B cell (primary cell): ENCODE measurements at regions not wholly inside any gene's neighbourhood (a gene's known extent, or its start where the extent isn't known, plus 50 kb on each side); places are given as distances from the start of the nearest gene placed in this dataset.

Experiments used
- ATAC-seq: fragments of 200-7000 bp; cut with Tn5 transposase; one replicate; pipeline ENCODE4 v1.10.0; 2021; ENCODE audit warnings: low read depth, mild to moderate bottlenecking, moderate number of reproducible peaks, moderate library complexity
- CTCF ChIA-PET: fragments of 350-600 bp; sonication (Branson Sonifier 250); formaldehyde crosslinking; loops from one replicate; lab custom pipeline; 2021; ENCODE audit warnings: antibody characterized with exemption, inconsistent platforms; lab: Charles Lee
- POLR2A ChIA-PET: fragments of 350-600 bp; sonication (Branson Sonifier 250); formaldehyde crosslinking; loops from one replicate; lab custom pipeline; 2021; ENCODE audit warnings: antibody characterized with exemption; lab: Charles Lee
- DNase-seq: peaks from one replicate; pipeline ENCODE4 v3.0.0; 2013
- H2AFZ ChIP-seq: 2 replicates; pipeline ENCODE4 v1.6.1; 2012; ENCODE audit warnings: mild to moderate bottlenecking, low read depth, low read length; ENCODE audit not compliant: insufficient read depth, poor library complexity, severe bottlenecking
- H3K27ac ChIP-seq, 2 donors: 1 replicate in 1 of 2; 2 replicates in 1 of 2; pipeline ENCODE4 v1.5.1; 2012 to 2013; ENCODE audit warnings: low read length in 2 of 2, mild to moderate bottlenecking in 2 of 2, moderate library complexity in 1 of 2
- H3K27me3 ChIP-seq, 4 experiments: fragments of 200-600 bp in 1 of 4; sonication (generic) in 1 of 4; replicated peaks in 1 of 4; 1 replicate in 2 of 4; 2 replicates in 2 of 4; pipeline versions ENCODE4 v1.6.1 to v1.7.0; 2013 to 2016; ENCODE audit warnings: low read length in 3 of 4, mild to moderate bottlenecking in 2 of 4, mixed read lengths in 1 of 4, moderate library complexity in 1 of 4; ENCODE audit not compliant: insufficient read depth in 4 of 4, control insufficient read depth in 3 of 4; ENCODE audit errors: control extremely low read depth in 1 of 4
- H3K36me3 ChIP-seq, 2 experiments: replicated peaks in 1 of 2; 1 replicate in 1 of 2; 2 replicates in 1 of 2; pipeline versions ENCODE4 v1.6.1 to v1.7.1; 2013; ENCODE audit warnings: low read length in 1 of 2; ENCODE audit not compliant: insufficient read depth in 2 of 2, control insufficient read depth in 1 of 2; ENCODE audit errors: control extremely low read depth in 1 of 2, extremely low read depth in 1 of 2
- H3K4me1 ChIP-seq, 2 donors: fragments of 200-600 bp in 1 of 2; sonication (generic) in 1 of 2; 1 replicate in 1 of 2; 2 replicates in 1 of 2; pipeline versions ENCODE4 v1.5.1 to v1.6.1; 2013 to 2017; ENCODE audit warnings: low read length in 2 of 2; ENCODE audit not compliant: control insufficient read depth in 2 of 2, insufficient read depth in 2 of 2
- H3K4me2 ChIP-seq: replicated peaks from 2 replicates; pipeline ENCODE3; 2012; ENCODE audit warnings: mild to moderate bottlenecking, low read depth, low read length; ENCODE audit not compliant: poor library complexity, severe bottlenecking
- H3K4me3 ChIP-seq, 5 experiments: fragments of 200-600 bp in 1 of 5; sonication (generic) in 1 of 5; 1 replicate in 3 of 5; 2 replicates in 2 of 5; pipeline versions ENCODE4 v1.5.1 to v1.7.0; 2011 to 2016; ENCODE audit warnings: low read length in 4 of 5, mild to moderate bottlenecking in 4 of 5, low read depth in 2 of 5, control low read depth in 1 of 5, moderate library complexity in 1 of 5; ENCODE audit not compliant: insufficient read depth in 1 of 5; ENCODE audit errors: control extremely low read depth in 1 of 5, extremely low read depth in 1 of 5
- H3K79me2 ChIP-seq: fragments of 200-600 bp; sonication (generic); one replicate; pipeline ENCODE4 v1.6.0; 2016; ENCODE audit warnings: low read length; ENCODE audit not compliant: control insufficient read depth, insufficient read depth
- H3K9ac ChIP-seq: fragments of 200-600 bp; sonication (generic); 2 replicates; pipeline ENCODE4 v1.6.1; 2017; ENCODE audit warnings: mild to moderate bottlenecking, low read length, moderate library complexity
- H3K9me3 ChIP-seq, 3 donors: one replicate each; pipeline versions ENCODE4 v1.6.1 to v1.7.1; 2013; ENCODE audit warnings: low read length in 2 of 3; ENCODE audit not compliant: control insufficient read depth in 2 of 3, insufficient read depth in 1 of 3; ENCODE audit errors: control extremely low read depth in 1 of 3
- H4K20me1 ChIP-seq: 2 replicates; pipeline ENCODE4 v1.6.0; 2012; ENCODE audit warnings: mild to moderate bottlenecking, low read length; ENCODE audit not compliant: insufficient read depth, control insufficient read depth, poor library complexity, severe bottlenecking
- H3K27ac Mint-ChIP-seq: one replicate; pipeline ENCODE4 v1.8.0; 2021; ENCODE audit warnings: mixed read lengths
- H3K27me3 Mint-ChIP-seq: one replicate; pipeline ENCODE4 v1.8.0; 2021; ENCODE audit warnings: mixed read lengths
- H3K4me1 Mint-ChIP-seq: one replicate; pipeline ENCODE4 v1.8.0; 2021; ENCODE audit warnings: mixed read lengths
- H3K4me3 Mint-ChIP-seq: one replicate; pipeline ENCODE4 v1.8.0; 2021; ENCODE audit warnings: mixed read lengths
- H3K9me3 Mint-ChIP-seq: one replicate; pipeline ENCODE4 v1.8.0; 2022; ENCODE audit warnings: mixed read lengths; ENCODE audit not compliant: insufficient read depth
- EZH2 ChIP-seq: IDR thresholded peaks from 2 replicates; pipeline ENCODE4 v1.6.1; 2012; ENCODE audit warnings: borderline replicate concordance, low read depth, mild to moderate bottlenecking, moderate library complexity, low read length; ENCODE audit not compliant: insufficient read depth, poor library complexity, severe bottlenecking
- WGBS: methylation state at CpG from one replicate; pipeline ENCODE4 v1.1.5; 2013; ENCODE audit warnings: missing lambda C conversion rate; ENCODE audit not compliant: insufficient coverage; 5-methylcytosine and 5-hydroxymethylcytosine counted together
- intact Hi-C: fragments of 100-400 bp; cut with micrococcal nuclease; formaldehyde crosslinking; loops from one replicate; pipeline ENCODE4 v1.10.0; 2022
- TF ChIP-seq, protein P1 (sequence below): fragments of 200-600 bp; IDR thresholded peaks from one replicate; pipeline ENCODE4 v1.8.0; 2022; ENCODE audit warnings: antibody characterized with exemption, mild to moderate bottlenecking

- POLR2A ChIA-PET = no interaction called here
- H3K27me3 ChIP-seq = no peaks in the 10 kb centered on the region
Measured at GRCh38 chr6:148053796-148054195, 288.8 kb upstream of the SASH1 start.

GRCh38 chr6:148054219-148054618, 288.4 kb upstream of the SASH1 start:
- POLR2A ChIA-PET = no interaction called here
- Mint-ChIP-seq H3K4me3 (no peak overlapping the region), H3K9me3 (peaks cover under 1% of the 10 kb centered on the region), H3K4me1 (no peaks in the 10 kb centered on the region), H3K27ac (no peak overlapping the region), H3K27me3 (no peaks in the 10 kb centered on the region)
- TF ChIP-seq EZH2 = no peak
- Histone ChIP-seq H3K9ac (no peak overlapping the region), H3K4me1 (no peaks in the 10 kb centered on the region), H2AFZ (no peak overlapping the region), H3K79me2 (no peaks in the 10 kb centered on the region), H3K36me3 (no peaks in the 10 kb centered on the region), H3K27me3 (no peaks in the 10 kb centered on the region), H3K27ac (no peak overlapping the region), H4K20me1 (no peaks in the 10 kb centered on the region), H3K4me2 (no peak overlapping the region), H3K4me3 (no peak overlapping the region), H3K9me3 (peaks cover 0 to 4% (median 0%) of the 10 kb centered on the region in 3 donors)
- ATAC-seq = no peak
- CTCF ChIA-PET = no interaction called here
- no CpG with 5 or more reads among the region's 1 CpG for WGBS
- intact Hi-C loops = no loop called here
- no peak for DNase-seq

More at GRCh38 chr6:148053796-148054195, 288.8 kb upstream of the SASH1 start:
- TF ChIP-seq, protein P1, sequence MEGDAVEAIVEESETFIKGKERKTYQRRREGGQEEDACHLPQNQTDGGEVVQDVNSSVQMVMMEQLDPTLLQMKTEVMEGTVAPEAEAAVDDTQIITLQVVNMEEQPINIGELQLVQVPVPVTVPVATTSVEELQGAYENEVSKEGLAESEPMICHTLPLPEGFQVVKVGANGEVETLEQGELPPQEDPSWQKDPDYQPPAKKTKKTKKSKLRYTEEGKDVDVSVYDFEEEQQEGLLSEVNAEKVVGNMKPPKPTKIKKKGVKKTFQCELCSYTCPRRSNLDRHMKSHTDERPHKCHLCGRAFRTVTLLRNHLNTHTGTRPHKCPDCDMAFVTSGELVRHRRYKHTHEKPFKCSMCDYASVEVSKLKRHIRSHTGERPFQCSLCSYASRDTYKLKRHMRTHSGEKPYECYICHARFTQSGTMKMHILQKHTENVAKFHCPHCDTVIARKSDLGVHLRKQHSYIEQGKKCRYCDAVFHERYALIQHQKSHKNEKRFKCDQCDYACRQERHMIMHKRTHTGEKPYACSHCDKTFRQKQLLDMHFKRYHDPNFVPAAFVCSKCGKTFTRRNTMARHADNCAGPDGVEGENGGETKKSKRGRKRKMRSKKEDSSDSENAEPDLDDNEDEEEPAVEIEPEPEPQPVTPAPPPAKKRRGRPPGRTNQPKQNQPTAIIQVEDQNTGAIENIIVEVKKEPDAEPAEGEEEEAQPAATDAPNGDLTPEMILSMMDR = no peak
- TF ChIP-seq EZH2 = no peak
- Mint-ChIP-seq H3K9me3 (no peaks in the 10 kb centered on the region), H3K4me1 (no peaks in the 10 kb centered on the region), H3K27me3 (no peaks in the 10 kb centered on the region), H3K4me3 (no peak overlapping the region), H3K27ac (no peak overlapping the region)
- DNase-seq = no peak
- Histone ChIP-seq H3K9me3 (peaks cover 0 to 4% (median 0%) of the 10 kb centered on the region in 3 donors), H3K79me2 (no peaks in the 10 kb centered on the region), H4K20me1 (no peaks in the 10 kb centered on the region), H3K9ac (no peak overlapping the region), H3K27ac (no peak overlapping the region), H3K4me2 (no peak overlapping the region), H3K36me3 (no peaks in the 10 kb centered on the region), H2AFZ (no peak overlapping the region), H3K4me3 (no peak overlapping the region), H3K4me1 (no peaks in the 10 kb centered on the region)
- intact Hi-C loops = no loop called here
- CTCF ChIA-PET = no interaction called here
- ATAC-seq = no peak
